ENCODE measurements at regions not wholly inside any gene's neighbourhood (a gene's known extent, or its start where the extent isn't known, plus 50 kb on each side); places are given as distances from the start of the nearest gene placed in this dataset.

GRCh38 chr1:213369465-213369864 lies 318.4 kb downstream of the RPS6KC1 start:
- Histone ChIP-seq H3K36me3 (replicated peaks in 1 of 2; ENCODE audit: control insufficient read depth in 1 of 2, insufficient read depth in 2 of 2, low read length in 2 of 2) (no peaks in the 10 kb centered on the region), H2AFZ (ENCODE audit: insufficient read depth, low read depth, low read length, poor library complexity, severe bottlenecking) (no peak overlapping the region), H3K27me3 (ENCODE audit: control insufficient read depth in 2 of 2, insufficient read depth in 2 of 2, low read length in 2 of 2) (no peaks in the 10 kb centered on the region), H3K9me3 (replicated peaks in 1 of 2; ENCODE audit: control insufficient read depth in 1 of 2, insufficient read depth in 1 of 2, low read length in 2 of 2) (no peaks in the 10 kb centered on the region), H4K20me1 (ENCODE audit: insufficient read depth, low read length) (no peaks in the 10 kb centered on the region), H3K79me2 (ENCODE audit: insufficient read depth, low read length) (no peaks in the 10 kb centered on the region), H3K4me2 (replicated peaks; ENCODE audit: extremely low read depth, low read length, poor library complexity, severe bottlenecking) (no peak overlapping the region), H3K27ac (ENCODE audit: low read depth in 1 of 2, low read length in 2 of 2) (no peak overlapping the region), H3K9ac (ENCODE audit: insufficient read depth, low read length, poor library complexity, severe bottlenecking) (no peak overlapping the region), H3K4me3 (replicated peaks in 1 of 3; ENCODE audit: low read depth in 2 of 3, low read length in 3 of 3) (no peak overlapping the region), H3K4me1 (ENCODE audit: control insufficient read depth in 1 of 2, insufficient read depth in 2 of 2, low read length in 2 of 2) (no peaks in the 10 kb centered on the region)
- Mint-ChIP-seq H3K4me1 (no peaks in the 10 kb centered on the region), H3K27ac (no peak overlapping the region), H3K27me3 (ENCODE audit: low read depth in 3 of 3) (peaks cover 0 to 1% (median 0%) of the 10 kb centered on the region in 3 donors), H3K36me3 (no peaks in the 10 kb centered on the region), H3K4me3 (no peak overlapping the region), H3K9me3 (no peaks in the 10 kb centered on the region)
- 96% methylated on average over 5 of the region's 5 CpGs for WGBS (ENCODE audit: insufficient coverage)
- TF ChIP-seq, protein P1, sequence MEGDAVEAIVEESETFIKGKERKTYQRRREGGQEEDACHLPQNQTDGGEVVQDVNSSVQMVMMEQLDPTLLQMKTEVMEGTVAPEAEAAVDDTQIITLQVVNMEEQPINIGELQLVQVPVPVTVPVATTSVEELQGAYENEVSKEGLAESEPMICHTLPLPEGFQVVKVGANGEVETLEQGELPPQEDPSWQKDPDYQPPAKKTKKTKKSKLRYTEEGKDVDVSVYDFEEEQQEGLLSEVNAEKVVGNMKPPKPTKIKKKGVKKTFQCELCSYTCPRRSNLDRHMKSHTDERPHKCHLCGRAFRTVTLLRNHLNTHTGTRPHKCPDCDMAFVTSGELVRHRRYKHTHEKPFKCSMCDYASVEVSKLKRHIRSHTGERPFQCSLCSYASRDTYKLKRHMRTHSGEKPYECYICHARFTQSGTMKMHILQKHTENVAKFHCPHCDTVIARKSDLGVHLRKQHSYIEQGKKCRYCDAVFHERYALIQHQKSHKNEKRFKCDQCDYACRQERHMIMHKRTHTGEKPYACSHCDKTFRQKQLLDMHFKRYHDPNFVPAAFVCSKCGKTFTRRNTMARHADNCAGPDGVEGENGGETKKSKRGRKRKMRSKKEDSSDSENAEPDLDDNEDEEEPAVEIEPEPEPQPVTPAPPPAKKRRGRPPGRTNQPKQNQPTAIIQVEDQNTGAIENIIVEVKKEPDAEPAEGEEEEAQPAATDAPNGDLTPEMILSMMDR (IDR thresholded peaks at IDR 0.05), result no peak
- no peak for DNase-seq
- intact Hi-C loops (cut with micrococcal nuclease), result no loop called here

GRCh38 chr1:213370523-213370922 lies 319.5 kb downstream of the RPS6KC1 start:
- no peaks in the 10 kb centered on the region for H3K4me1 ChIP-seq (ENCODE audit: control insufficient read depth in 1 of 2, insufficient read depth in 2 of 2, low read length in 2 of 2)
- H3K36me3 ChIP-seq (replicated peaks in 1 of 2; ENCODE audit: control insufficient read depth in 1 of 2, insufficient read depth in 2 of 2, low read length in 2 of 2), result no peaks in the 10 kb centered on the region
- H3K9me3 ChIP-seq (replicated peaks in 1 of 2; ENCODE audit: control insufficient read depth in 1 of 2, insufficient read depth in 1 of 2, low read length in 2 of 2), result no peaks in the 10 kb centered on the region
- H3K27ac ChIP-seq (ENCODE audit: low read depth in 1 of 2, low read length in 2 of 2), result no peak overlapping the region
- H3K27me3 ChIP-seq (ENCODE audit: control insufficient read depth in 2 of 2, insufficient read depth in 2 of 2, low read length in 2 of 2), result no peaks in the 10 kb centered on the region
- Mint-ChIP-seq H3K4me3 (no peak overlapping the region), H3K27me3 (ENCODE audit: low read depth in 3 of 3) (peaks cover 0 to 1% (median 0%) of the 10 kb centered on the region in 3 donors), H3K4me1 (no peaks in the 10 kb centered on the region), H3K9me3 (no peaks in the 10 kb centered on the region), H3K36me3 (no peaks in the 10 kb centered on the region), H3K27ac (no peak overlapping the region)
- no peak for DNase-seq
- intact Hi-C loops (cut with micrococcal nuclease), result no loop called here
- 92% methylated on average over 4 of the region's 5 CpGs for WGBS (ENCODE audit: insufficient coverage)
- H3K9ac ChIP-seq (ENCODE audit: insufficient read depth, low read length, poor library complexity, severe bottlenecking), result no peak overlapping the region
- H3K79me2 ChIP-seq (ENCODE audit: insufficient read depth, low read length), result no peaks in the 10 kb centered on the region
- TF ChIP-seq, protein P1 (IDR thresholded peaks at IDR 0.05), result no peak
- H3K4me2 ChIP-seq (replicated peaks; ENCODE audit: extremely low read depth, low read length, poor library complexity, severe bottlenecking), result no peak overlapping the region
- H3K4me3 ChIP-seq (replicated peaks in 1 of 3; ENCODE audit: low read depth in 2 of 3, low read length in 3 of 3), result no peak overlapping the region
- H4K20me1 ChIP-seq (ENCODE audit: insufficient read depth, low read length), result no peaks in the 10 kb centered on the region
- no peak overlapping the region for H2AFZ ChIP-seq (ENCODE audit: insufficient read depth, low read depth, low read length, poor library complexity, severe bottlenecking)
